ENCODE measurements at regions not wholly inside any gene's neighbourhood (a gene's known extent, or its start where the extent isn't known, plus 50 kb on each side); places are given as distances from the start of the nearest gene placed in this dataset.

DNA sequence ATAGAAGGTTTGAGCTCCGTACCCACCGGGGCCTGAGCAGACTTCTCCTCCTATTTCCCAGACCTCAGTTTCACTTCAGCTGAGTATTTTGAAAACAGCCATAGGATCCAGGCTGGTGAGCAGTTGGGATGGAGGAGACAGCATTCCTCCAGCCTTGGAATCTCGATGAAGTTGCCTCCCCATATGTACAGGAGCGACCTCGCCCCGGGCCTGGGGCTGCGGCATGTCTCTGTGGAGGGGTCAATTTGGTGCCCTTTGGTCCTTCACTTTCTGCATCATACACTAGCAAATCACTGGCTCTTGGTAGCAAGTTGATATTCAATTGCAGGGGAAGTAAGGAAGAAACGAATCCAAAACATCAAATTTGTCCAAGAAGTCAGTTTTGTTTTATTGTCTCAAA is 402.0 kb upstream of the IRX4 start:
- DNase-seq: no peak

DNA sequence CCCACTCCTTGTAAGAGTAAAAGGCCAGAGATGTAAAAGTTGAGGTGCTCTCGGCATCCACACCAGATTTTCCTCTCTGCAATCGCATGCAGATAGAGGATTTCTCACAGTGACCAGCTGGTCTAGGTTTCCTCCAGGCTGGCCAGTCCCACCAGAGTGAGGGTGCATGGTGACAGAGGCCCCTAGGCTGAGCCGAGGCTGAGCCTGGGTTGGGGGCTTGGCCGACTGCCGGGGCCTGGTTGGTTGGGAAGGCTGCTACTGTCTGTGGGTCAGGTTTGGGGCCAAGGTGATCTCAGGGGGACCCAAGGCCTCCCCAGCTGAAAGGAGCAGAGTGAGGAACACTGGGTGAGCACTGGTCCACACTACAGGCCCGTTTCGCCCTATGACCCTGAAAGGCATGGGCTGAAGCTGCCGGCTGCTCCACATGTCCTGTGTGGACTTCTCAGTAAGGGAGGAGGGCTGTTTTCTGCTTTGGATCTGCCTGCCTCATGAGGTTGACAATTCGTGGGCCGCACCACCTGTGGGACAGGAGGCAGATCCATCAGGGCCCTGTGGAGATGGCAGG is 400.8 kb upstream of the IRX4 start:
- DNase-seq: no peak

DNA sequence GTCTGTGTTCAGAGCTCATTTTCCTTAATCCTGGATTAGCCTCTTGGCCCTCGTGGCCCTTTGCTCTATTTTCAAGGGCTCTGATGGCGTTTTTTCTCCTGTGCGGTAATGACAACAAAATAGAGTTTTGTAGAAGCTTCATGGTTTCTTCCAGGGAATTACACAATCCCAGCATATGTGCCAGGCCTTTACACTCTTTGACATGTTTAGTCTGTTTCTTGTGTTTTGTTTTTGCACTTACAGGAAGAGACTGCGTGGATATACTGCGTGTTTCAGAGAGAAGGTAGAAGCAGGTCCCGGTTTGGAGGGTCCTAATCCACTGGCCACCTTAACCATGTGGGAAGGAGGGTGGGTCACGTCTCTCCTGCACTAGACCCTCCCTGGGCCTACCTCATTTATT is 400.2 kb upstream of the IRX4 start:
- no peak for DNase-seq

DNA sequence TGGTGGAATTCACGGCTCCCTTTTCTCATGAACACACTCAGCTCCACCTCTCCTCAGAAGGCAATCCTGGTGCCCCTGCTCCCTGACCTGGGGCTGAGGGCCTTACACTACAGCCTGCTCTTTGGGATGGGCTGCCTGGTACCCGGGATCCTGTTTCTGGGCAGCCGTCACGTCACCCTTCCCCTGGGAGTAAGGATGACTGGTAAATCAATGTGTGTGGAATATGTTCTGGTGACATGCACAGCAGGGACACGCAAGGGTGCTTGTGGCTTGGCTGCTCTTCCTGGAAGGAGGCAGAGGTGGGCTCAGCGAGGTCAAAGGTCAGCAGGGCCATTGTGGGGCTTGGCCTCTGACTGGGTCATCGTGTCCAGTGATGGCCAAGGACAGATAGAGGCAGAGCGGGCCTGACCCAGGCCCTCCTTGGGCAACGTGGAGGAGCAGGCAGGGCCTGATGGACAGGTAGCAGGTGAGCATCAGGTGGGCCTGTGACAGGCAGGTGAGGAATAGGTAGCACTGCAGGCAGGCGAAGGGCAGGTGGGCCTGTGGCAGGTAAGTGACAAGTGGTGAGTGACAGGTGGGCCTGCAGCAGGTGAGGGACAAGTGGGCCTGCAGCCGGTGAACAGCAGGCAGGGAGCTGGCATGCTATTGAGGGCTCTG is 399.4 kb upstream of the IRX4 start:
- DNase-seq: no peak

DNA sequence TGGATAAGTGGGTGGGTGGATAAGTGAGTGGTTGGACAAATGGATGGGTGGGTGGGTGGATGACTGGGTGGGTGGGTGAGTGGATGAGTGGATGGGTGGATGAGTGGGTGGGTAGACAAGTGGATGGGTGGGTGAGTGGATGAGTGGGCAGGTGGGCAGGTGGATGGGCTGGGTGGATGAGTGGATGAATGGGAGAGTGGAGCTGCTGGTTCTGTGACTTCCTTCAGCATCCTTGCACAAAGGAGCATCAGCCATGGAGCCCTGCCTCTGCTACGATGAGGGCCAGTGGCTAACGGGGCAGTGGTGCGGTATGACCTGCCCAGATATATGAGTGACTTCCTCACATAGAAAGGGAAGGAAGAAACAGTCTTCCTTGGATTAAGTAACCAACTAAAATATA is 398.7 kb upstream of the IRX4 start:
- no peak for DNase-seq

DNA sequence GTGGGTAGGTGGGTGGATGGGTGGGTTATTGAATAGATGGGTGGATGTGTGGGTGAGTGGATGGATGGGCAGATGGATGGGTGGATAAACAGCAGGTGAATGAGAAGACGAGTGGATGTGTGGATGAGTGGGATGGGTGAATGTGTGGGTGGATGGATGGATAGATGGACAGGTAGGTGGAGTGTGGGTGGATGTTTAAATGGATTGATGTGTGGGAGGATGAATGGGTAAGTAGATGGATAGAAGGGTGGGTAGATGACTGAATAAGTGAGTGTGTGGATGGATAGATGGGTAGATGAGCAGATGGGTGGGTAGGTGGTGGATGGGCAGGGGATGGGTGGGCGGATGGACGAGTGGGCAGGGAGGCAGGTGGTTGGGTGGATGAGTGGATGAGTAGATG is 397.6 kb upstream of the IRX4 start:
- DNase-seq: no peak

DNA sequence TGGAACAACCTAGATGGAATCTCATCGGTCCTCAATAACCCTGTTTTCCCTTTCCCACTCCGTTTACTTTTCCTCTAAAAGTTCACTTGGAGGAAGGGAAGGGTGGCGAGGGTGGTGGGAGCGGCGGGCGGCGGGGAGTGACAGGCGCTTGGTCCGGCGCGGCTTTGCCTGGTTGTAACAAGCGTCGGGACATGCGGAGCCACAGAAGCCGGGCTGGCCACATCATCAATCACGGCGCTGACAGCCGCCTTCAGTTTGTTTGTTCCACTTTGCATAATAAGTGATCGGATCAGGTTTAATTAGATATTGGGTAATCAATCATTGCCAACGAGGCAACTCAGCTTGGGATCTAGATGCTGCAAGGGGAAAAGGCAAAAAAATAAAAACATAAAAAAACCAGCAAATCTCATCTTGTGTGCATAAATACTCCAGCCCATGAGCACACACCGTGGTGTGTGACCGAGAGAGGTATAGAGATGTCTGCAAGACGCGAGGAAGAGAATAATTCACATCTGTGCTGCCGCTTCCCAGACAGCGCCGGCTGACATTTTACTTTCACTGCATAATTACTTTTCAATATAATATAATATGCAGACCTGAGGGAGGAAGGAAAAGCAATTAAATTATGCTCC is 396.2 kb upstream of the IRX4 start:
- DNase-seq: no peak

DNA sequence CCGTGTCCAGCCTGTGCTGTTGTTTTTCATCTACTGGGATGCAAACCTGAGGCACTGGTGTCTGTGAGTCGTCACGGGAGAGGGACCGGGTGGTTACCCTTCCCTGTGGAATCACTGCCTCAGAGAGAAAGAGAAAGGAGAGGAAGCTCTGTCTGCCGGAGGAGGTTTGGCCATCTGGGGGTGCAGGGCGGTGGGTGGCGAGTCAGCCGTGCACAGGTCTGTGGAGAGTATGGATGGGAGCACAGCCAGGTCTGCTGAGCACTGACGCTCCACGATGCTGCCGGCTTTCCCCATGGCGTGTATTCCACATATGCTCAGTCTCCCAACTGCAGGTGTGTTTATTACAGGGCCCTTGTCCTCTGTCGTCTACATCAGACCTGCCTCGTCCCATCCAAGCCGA is 395.2 kb upstream of the IRX4 start:
- DNase-seq: no peak

DNA sequence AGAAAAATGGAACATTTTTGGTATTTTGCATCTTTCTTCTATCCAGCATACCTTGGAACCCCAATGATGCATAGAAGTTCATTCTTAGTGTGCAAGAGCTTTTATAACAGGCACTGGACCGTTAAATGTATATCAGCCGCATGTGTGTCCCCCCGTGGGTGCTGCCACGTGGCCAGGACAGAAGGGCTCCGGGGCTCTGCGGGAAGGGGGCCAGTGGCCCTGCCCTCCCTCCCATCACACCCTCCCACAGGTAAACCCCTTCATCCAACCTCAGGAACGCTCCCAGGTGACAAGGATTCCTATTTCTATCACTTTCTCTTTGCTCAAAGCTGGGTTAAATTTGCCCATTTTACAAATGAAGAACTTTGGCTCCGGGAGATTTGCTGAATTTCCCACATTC is 393.4 kb upstream of the IRX4 start:
- no peak for DNase-seq

DNA sequence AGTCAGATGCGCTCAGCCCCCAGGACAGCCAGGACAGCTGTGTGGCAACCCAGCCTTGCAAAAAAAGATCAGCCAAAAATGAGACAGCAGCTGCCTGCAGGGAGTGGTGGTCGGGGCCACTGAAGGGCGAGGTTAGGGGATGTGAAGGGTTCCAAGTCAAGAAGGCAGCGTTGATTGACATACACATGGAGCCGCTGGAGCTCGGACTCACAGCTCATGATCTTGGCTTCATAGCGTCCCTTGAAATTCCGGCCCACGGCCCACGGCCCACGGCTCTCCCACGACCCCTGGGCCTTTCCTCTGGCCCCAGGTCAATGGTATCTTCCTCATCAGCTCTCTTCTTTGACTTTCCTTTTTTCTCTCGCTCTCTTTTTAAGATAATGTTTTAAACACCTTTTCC is 390.0 kb upstream of the IRX4 start:
- DNase-seq: no peak

DNA sequence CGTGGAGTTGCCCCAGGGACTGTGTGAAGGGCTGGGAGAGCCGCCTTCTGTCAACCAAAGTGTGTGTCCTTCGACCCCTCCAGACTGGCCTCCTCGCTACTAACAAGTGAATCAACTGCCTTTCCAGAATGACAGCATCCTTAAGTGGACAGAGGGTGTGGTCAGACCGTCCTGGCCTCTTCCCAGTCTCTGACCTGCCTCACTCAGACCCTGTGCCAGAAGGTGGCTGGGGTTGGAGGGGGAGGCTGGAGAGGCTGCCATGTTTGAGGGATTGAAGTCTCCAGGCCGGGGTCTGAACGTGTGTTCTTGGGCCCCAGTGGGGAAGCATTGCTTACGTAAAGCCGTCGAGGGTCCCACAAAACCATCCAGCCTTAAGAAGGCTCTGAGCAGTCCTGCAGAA is 389.3 kb upstream of the IRX4 start:
- DNase-seq: no peak

DNA sequence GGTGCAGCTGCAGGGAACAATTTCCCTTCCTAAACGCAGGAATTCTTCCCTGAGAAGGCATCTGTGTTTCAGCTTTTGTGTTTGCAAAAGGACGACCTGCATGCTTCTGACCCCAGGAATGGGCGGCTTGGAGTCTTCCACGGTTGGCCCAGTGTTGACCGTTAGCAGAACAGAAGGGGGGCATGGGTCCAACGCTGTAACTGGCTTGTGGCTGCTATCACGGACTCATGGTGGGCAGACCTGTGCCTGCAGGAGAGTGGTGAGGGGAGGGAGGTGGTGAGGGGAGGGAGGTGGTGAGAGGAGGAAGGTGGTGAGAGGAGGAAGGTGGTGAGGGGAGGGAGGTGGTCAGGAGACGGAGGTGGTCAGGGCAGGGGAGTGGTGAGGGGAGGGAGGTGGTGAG is 388.6 kb upstream of the IRX4 start:
- no peak for DNase-seq

DNA sequence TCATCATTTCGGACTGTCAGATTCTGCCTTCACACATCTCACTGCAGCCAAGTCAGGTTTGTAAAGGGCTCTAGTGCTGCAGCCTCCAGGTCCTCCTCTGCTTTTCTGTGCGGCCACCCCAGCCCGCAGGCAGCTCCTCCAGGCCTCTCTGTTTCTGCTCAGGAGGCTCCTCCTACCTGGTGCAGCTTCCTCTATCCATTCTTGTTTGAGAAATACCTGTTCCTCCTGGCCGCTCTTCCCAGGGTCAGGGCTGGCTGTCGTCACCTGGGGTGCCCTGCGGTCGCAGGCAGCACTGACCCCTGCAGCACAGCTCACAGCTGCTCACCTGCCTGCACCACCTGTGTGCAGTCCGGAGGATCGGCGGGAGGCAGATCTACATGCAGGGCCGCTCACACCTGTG is 387.7 kb upstream of the IRX4 start:
- DNase-seq: no peak

DNA sequence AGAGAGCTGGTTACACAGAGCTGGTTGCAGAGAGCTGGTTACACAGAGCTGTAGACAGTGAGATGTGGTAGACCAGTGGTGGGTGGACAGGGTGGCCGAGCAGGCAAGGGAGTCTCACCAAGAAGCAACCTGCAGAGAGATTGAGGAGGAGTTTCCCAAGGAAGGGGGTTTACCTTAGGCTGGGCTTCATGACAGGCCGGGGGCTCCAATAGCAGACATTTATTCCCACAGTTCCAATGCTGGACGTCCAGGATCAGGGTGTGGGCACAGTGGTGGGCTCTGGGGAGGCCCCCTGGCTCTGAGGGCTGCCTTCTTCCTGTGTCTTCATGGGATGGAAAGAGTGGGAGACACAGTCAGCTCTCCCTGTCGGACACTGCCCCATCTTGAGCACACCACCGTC is 386.9 kb upstream of the IRX4 start:
- no peak for DNase-seq

DNA sequence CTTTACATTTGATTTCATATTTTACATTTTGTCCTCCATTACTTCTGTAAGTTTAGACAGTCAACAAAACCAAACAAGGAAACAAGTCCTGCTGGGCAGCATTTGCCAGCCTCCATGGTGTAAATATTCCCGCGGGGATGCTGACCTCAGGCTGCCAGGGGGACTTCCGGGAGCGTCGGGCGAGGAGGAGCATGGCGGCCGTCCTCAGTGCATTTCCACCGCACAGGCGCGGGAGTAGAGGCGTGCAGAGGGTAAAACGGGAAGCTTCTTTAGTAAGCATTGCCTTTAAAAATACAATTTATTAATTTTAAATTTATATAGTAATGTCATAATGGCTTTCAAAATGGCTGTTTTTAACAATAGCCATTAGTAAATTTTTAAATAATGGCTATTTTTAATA is 385.3 kb upstream of the IRX4 start:
- no peak for DNase-seq

DNA sequence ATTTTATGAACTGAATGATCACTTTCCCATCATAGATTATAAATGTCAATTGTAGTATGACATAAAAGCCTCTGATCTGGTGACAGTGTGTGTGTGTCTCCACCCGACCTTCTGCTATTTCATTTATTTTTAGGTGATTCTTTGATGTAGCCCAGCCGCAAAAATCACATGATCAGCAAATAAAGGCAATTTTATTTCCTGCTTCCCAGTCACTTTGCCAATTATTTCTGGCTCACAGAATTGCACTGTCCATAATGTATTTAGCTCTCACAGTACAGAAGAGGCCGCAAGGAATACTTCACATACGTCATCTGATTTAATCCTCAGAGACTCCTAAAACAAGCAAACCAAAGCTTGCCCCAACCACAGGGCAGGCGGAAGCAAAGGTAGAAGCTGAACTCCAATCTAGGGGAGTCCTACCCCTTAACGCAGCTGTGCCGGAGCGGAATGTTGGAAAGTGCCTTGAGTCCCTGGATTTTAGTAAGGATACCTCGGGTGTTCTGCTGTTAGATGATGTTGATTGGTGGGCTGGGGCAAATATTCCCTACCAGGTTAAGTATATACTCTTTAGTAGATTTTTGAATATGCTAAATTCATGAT is 384.0 kb upstream of the IRX4 start:
- DNase-seq: no peak

DNA sequence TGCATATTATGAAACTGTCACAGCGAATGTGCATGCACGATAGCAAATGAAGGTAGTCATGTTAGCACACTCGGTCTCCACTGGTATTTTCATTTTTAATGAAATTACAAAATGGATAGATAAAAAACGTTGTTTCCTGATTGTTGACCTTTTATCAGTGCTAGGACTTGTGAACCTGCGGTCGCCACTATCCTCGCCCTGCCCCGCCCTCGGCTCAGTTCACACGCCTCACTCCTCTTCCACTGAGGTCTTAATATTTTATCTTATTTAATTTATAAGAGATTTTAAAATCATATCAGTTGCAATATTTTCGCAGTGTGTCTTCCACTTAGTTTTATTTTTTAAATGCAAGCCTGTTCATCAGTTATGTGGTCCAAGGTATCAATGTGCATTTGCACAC is 382.6 kb upstream of the IRX4 start:
- DNase-seq: no peak

DNA sequence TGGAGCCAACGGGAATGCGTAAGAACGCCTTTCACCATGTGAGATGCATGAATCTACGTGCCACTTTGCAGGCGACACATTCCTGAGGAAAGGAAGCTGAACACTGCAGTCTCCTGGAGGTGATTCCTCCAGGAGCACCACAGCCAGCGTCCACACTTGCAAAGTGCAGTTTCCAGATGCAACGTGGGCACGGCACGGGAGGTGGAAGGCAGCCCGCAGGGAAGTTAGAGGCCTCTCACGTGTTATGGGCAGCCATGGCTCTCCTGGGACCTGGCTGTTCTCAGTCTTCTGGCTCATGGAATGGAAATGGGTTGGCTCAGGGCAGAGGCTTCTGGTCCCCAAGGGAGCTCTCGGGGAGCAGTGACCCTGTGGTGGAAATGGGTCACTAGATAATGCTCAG is 381.0 kb upstream of the IRX4 start:
- DNase-seq: no peak

DNA sequence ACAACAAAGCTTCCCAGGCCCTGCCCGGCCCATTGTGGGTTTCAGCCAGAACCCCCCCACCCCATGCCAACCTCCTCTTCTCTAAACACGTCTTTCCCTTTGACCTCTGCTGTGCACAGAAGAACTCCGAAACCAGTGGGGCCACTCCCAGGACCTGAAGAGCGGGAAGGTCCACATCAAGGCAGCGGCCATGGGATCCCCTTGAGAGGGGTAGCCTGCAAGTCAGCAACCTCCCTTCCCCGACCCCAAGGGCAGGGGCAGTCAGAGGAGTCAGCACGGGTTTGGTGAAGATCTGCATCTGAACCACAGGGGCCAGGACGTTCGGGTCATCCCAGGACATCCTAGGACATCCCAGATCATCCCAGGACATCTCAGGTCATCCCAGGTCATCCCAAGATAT is 379.9 kb upstream of the IRX4 start:
- no peak for DNase-seq

DNA sequence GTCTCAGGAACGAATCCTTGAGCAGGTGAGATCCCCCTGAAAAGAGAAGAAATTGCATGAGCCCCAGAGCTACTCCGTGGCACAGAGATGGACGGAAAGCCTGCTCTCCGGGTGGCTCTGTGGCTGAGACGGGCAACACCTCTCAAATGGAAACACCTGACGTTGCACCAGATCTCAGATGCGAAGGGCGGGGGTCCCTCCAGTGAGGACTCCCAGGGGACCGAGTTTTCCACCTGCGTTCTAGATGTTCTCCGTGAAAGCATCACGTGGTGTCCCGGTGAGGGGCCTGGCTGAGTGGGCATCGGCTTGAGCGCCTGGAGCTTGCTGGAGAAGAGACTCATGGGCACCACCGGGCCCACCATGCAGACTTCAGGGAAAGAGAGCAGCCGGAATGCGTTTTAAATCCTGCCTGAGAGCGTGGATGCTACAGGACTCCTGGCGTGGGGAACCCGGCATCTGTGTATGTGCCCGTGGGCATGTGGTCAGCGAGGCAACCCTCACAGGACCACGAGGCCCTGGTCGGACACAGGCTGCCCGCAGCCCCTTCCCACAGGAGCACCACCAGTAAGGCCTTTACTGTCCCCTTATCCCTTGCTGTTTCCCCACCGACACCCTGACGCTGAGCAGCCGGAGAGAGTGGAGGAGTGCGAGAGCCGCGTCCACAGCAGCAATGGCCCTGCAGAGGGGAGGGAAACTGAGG is 378.4 kb upstream of the IRX4 start:
- no peak for DNase-seq

DNA sequence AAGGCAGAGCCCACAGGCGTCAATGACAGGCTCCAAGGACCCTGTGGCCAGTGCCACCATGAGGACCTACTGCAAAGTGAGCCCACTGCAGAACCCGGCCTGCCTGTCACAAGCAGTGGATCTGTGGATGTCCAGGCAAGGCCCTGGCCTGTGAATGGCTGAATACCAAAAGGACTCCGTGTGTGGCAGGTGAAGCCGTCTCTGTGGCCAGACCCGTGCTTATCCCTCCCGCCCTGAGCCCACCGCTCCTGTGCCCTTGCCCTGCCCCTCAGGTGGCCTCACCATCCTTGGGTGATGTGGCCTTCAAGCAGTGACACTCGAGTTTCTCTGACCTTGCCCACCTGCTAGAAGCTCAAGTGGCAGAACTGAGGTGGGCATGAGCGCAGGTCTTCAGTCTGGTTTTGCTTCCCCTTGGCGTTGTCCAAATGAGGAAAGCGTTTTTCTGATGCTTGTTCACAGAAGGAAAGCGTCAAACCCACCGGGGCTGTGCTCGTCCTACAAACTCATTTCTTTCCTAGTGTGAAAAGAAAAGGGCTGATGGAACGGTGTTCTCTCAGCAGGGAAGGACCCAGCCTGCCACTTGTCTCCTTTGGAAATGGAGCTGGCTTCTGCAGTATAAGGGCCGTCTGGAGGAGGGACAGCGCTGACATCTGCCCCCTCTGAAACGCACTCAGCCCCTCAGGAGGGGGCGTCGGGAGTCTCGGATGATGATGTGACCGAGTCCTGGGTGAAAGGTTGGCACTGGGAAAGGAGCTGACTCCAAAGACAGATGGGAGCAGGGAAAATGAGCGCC is 377.7 kb upstream of the IRX4 start:
- no peak for DNase-seq

DNA sequence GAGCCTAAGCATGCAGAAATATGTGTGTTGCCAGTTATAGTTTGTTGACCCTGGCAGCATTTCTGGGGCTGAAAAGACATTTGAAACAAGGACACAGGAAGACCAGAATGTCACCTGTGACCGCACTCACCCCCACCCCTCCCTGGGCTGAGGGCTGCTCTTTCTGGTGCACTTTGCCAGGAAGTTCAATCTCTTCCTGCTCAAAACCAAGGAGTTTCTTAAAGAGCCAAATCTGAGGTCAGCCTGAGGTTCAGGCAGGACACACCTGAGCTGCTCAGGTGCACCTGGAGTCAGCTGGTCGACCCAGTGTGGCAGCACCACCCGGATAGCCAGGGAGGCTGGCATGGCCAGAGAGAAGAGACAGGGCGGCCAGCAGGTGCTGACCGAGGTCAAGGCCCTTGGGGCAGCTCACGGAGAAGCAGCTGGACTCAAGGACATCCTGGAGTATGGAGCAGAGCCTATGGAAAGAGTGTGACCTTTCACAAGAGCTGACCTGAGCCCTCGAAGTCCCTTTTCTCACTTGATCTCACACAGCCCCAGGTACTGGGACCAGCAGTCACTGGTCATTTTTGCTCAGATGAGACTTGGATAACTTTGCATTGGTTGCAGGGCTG is 376.9 kb upstream of the IRX4 start:
- no peak for DNase-seq

DNA sequence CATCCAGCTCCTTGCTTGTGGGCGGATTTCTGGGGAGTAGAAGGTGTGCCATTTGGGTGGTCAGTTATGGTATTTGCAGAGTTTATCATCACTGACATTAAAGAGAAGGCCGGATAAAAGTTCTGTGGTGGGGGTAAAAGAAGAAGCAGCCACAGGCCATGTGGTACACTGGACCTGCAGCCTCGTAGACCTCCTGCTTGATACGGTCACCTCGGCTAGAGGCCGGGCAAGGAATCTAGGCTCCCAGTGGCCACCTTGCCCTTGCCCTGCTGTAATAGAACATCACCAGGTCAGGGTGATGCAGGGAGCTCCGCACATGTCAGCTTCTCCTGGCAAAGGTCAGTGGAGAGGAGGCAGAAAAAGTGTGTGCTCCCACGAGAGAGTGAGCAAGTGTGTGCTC is 376.1 kb upstream of the IRX4 start:
- DNase-seq: no peak
